ENCODE measurements at regions not wholly inside any gene's neighbourhood (a gene's known extent, or its start where the extent isn't known, plus 50 kb on each side); places are given as distances from the start of the nearest gene placed in this dataset.

DNA sequence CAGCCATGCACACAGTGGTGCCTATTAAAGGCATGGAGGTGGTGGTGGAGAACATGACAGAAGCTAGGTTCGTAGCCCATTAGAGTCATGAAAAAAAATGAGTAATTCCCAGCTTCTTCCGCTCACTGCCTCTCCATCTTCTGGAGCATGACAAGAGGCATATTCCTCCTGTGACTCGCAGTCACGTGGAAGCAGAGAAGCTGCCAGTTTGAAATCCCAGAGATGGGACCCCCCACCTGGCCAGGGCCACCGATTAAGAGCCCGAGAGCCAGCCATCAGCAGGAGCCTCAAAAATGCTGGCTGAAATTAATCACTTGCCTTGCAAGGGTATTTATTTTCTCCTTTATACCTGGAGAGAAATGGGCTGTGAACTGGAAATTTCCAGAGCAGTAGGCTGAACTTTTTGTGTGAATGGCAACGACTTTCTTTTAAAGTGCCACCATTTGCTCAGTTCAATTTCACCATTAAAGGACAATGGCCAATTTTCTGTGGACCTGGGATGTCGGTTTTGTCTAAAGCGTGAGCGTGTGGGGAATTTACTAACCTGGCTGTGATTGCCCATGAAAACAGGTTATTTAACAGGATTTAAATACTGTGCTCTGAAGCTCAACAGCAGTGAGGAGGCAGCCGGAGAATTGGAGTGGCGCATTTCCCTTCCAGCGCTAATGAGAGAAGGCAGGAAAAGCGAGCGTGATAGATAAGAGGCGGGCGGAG is 189.7 kb upstream of the SDK2 start:
- DNase-seq (ENCODE audit: low read depth): no peak
- TF ChIP-seq, protein P1, sequence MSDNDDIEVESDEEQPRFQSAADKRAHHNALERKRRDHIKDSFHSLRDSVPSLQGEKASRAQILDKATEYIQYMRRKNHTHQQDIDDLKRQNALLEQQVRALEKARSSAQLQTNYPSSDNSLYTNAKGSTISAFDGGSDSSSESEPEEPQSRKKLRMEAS (IDR thresholded peaks at IDR 0.05; ENCODE audit: low read depth, low read length): no peak
- TF ChIP-seq POLR2A (IDR thresholded peaks at IDR 0.05; ENCODE audit: extremely low read depth, insufficient read length) (no peak), MYC (IDR thresholded peaks at IDR 0.05; ENCODE audit: low read depth, low read length) (no peak)
- TF ChIP-seq, protein P2, sequence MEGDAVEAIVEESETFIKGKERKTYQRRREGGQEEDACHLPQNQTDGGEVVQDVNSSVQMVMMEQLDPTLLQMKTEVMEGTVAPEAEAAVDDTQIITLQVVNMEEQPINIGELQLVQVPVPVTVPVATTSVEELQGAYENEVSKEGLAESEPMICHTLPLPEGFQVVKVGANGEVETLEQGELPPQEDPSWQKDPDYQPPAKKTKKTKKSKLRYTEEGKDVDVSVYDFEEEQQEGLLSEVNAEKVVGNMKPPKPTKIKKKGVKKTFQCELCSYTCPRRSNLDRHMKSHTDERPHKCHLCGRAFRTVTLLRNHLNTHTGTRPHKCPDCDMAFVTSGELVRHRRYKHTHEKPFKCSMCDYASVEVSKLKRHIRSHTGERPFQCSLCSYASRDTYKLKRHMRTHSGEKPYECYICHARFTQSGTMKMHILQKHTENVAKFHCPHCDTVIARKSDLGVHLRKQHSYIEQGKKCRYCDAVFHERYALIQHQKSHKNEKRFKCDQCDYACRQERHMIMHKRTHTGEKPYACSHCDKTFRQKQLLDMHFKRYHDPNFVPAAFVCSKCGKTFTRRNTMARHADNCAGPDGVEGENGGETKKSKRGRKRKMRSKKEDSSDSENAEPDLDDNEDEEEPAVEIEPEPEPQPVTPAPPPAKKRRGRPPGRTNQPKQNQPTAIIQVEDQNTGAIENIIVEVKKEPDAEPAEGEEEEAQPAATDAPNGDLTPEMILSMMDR (IDR thresholded peaks at IDR 0.05; ENCODE audit: low read depth, low read length): no peak
- H3K4me3 ChIP-seq (ENCODE audit: low read depth, low read length): no peak overlapping the region

DNA sequence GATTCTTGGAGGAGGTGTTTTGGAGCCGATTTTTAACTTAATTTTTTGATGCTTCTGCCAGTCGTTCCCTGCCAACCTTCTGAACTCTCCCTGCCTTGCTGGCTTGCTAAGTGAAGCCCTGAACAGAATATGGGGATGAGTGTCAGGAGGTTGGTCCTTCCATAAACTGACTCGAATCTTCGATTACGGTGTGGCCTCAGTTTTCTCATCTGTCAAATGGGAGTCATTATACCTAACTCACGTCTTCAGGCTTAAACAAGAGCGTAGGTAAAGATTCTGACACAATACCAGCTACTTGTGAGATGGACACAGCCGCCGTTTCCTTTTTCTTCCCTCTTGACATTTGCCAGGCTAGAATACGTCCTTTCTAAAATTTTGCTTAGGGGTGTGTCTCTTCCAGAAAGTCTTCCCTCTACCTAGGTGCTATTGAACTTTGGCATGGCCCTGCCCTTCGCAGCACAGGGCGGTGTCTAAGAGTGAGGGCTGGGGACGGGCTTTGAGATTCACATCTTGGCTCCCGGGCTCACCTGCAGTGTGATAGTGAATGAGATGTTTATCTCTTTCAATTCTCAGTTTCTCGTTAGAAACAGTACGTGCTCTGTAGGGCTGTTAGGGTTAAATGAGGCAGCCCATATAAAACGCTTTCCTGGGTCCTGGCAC is 190.6 kb upstream of the SDK2 start:
- TF ChIP-seq, protein P1 (IDR thresholded peaks at IDR 0.05; ENCODE audit: low read depth, low read length): no peak
- TF ChIP-seq MYC (IDR thresholded peaks at IDR 0.05; ENCODE audit: low read depth, low read length) (no peak), POLR2A (IDR thresholded peaks at IDR 0.05; ENCODE audit: extremely low read depth, insufficient read length) (no peak)
- TF ChIP-seq, protein P2 (IDR thresholded peaks at IDR 0.05; ENCODE audit: low read depth, low read length): no peak
- no peak for DNase-seq (ENCODE audit: low read depth)
- no peak overlapping the region for H3K4me3 ChIP-seq (ENCODE audit: low read depth, low read length)

DNA sequence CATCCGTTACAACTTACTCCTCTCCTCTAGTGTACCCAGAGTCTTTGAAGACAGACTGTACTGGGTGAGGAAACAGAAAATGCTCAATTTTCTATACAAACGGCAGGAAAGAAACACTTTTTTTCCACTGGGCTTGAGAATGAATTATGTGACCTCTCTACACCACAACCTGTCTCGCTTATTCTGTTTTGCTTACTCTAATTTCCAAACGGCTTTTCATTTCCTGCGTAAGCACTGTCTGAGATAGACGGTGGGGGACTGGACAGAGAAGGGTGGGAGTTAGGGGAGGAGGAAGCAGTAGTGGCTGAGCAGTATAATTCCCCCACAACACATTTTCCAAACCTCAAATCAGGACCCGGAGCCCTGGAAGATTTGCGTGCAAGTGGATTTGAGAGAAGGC is 191.4 kb upstream of the SDK2 start:
- no peak for DNase-seq (ENCODE audit: low read depth)
- no peak overlapping the region for H3K4me3 ChIP-seq (ENCODE audit: low read depth, low read length)
- no peak for TF ChIP-seq MYC (IDR thresholded peaks at IDR 0.05; ENCODE audit: low read depth, low read length)
- TF ChIP-seq, protein P1 (IDR thresholded peaks at IDR 0.05; ENCODE audit: low read depth, low read length): no peak
- TF ChIP-seq POLR2A (IDR thresholded peaks at IDR 0.05; ENCODE audit: extremely low read depth, insufficient read length): no peak
- TF ChIP-seq, protein P2 (IDR thresholded peaks at IDR 0.05; ENCODE audit: low read depth, low read length): no peak

DNA sequence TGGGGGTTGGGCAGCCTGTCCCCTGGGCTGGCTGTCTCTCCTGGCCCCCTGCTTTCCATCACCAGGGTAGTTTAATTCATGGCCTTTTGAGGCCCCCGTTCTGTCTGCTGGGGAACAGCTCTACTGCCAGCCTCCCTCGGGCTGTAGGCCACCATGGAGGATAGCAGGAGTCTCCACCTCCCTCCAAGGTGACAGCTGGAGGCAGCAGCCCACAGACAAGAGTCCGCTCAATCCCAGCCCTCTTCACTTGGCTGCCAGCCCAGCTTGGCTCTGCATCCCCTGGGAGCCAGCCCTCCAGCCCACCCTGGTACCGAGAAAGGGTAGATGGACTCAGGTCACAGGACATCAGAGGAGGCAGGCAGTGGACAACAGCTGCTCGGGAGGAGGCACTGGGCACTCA is 194.6 kb upstream of the SDK2 start:
- H3K4me3 ChIP-seq (ENCODE audit: low read depth, low read length): no peak overlapping the region
- TF ChIP-seq POLR2A (IDR thresholded peaks at IDR 0.05; ENCODE audit: extremely low read depth, insufficient read length) (no peak), MYC (IDR thresholded peaks at IDR 0.05; ENCODE audit: low read depth, low read length) (no peak)
- TF ChIP-seq, protein P2 (IDR thresholded peaks at IDR 0.05; ENCODE audit: low read depth, low read length): no peak
- TF ChIP-seq, protein P1 (IDR thresholded peaks at IDR 0.05; ENCODE audit: low read depth, low read length): no peak
- DNase-seq (ENCODE audit: low read depth): no peak

DNA sequence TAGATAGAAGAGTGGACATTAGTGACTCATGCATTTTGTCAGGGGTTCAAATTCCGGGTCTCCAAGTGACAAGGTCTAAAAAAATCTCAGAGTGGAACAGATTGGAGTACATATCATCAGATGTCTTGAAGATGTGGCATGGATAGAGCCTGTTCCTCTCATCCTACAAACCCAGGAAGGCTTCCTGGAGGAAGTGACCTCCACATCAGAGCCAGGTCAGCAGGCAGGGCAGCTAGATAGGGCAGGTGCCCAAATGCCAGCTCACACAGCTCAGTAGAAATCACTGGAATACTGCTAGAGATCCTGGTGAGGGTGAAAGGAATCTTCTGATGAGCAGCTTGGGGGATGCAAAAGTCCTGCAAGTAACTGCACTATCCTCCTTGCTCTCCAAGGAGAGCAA is 196.6 kb upstream of the SDK2 start:
- TF ChIP-seq, protein P1 (IDR thresholded peaks at IDR 0.05; ENCODE audit: low read depth, low read length): no peak
- TF ChIP-seq, protein P2 (IDR thresholded peaks at IDR 0.05; ENCODE audit: low read depth, low read length): no peak
- TF ChIP-seq MYC (IDR thresholded peaks at IDR 0.05; ENCODE audit: low read depth, low read length) (no peak), POLR2A (IDR thresholded peaks at IDR 0.05; ENCODE audit: extremely low read depth, insufficient read length) (no peak)
- no peak overlapping the region for H3K4me3 ChIP-seq (ENCODE audit: low read depth, low read length)
- DNase-seq (ENCODE audit: low read depth): no peak
